HG03457 (cell line): ENCODE measurements at regions not wholly inside any gene's neighbourhood (a gene's known extent, or its start where the extent isn't known, plus 50 kb on each side); places are given as distances from the start of the nearest gene placed in this dataset.

Experiments
- ATAC-seq: cut with Tn5 transposase; IDR thresholded peaks from one replicate; pipeline ENCODE4 v1.9.1; 2021; ENCODE audit warnings: moderate number of reproducible peaks; ENCODE audit not compliant: unreplicated experiment

- no peak for ATAC-seq
Observed at GRCh38 chr2:120563616-120564015, 172.1 kb upstream of the GLI2 start.

- ATAC-seq, result no peak
Observed at GRCh38 chr2:120564213-120565094, 171.2 kb upstream of the GLI2 start.

- ATAC-seq, result no peak
Observed at GRCh38 chr2:120565095-120565460, 170.6 kb upstream of the GLI2 start.

GRCh38 chr2:120565929-120566328, 169.7 kb upstream of the GLI2 start:
- no peak for ATAC-seq

- ATAC-seq, result no peak
Observed at GRCh38 chr2:120566331-120567035, 169.2 kb upstream of the GLI2 start.

- ATAC-seq, result no peak
Observed at GRCh38 chr2:120567128-120567527, 168.5 kb upstream of the GLI2 start.

GRCh38 chr2:120568089-120568974, 167.3 kb upstream of the GLI2 start:
- ATAC-seq, result no peak

GRCh38 chr2:120568975-120569268, 166.7 kb upstream of the GLI2 start:
- ATAC-seq, result no peak

GRCh38 chr2:120570001-120570400, 165.7 kb upstream of the GLI2 start:
- no peak for ATAC-seq

- no peak for ATAC-seq
Observed at GRCh38 chr2:120570546-120570945, 165.1 kb upstream of the GLI2 start.

GRCh38 chr2:120571015-120571728, 164.5 kb upstream of the GLI2 start:
- ATAC-seq, result no peak

GRCh38 chr2:120572226-120572625, 163.4 kb upstream of the GLI2 start:
- ATAC-seq, result no peak

GRCh38 chr2:120574620-120575019, 161.0 kb upstream of the GLI2 start:
- no peak for ATAC-seq

GRCh38 chr2:120575966-120576365, 159.7 kb upstream of the GLI2 start:
- no peak for ATAC-seq

GRCh38 chr2:120576509-120577474, 158.9 kb upstream of the GLI2 start:
- ATAC-seq, result no peak

GRCh38 chr2:120577721-120578295, 157.9 kb upstream of the GLI2 start:
- no peak for ATAC-seq

GRCh38 chr2:120578576-120579352, 156.9 kb upstream of the GLI2 start:
- no peak for ATAC-seq

- no peak for ATAC-seq
Observed at GRCh38 chr2:120579916-120580685, 155.6 kb upstream of the GLI2 start.
